Neural progenitor cell (in vitro differentiated cells): ENCODE measurements at regions not wholly inside any gene's neighbourhood (a gene's known extent, or its start where the extent isn't known, plus 50 kb on each side); places are given as distances from the start of the nearest gene placed in this dataset.
A peak's percentile ranks its signal among the peaks of the same experiment; 100 is the strongest.

ENCODE experiments used
- DNase-seq: peaks from one replicate; pipeline ENCODE4 v3.0.0-alpha.2; 2016; ENCODE audit warnings: low spot score
- H2AFZ ChIP-seq: fragments of 200-600 bp; sonication (generic); replicated peaks from 2 replicates; pipeline ENCODE4 v1.6.1; 2016; ENCODE audit warnings: antibody characterized with exemption
- H3F3A ChIP-seq: fragments of 200-600 bp; sonication (generic); 2 replicates; pipeline ENCODE4 v1.6.1; 2016; ENCODE audit warnings: antibody characterized with exemption, low read depth
- H3K27ac ChIP-seq: fragments of 200-600 bp; sonication (generic); 2 replicates; pipeline ENCODE4 v1.5.1; 2016; ENCODE audit warnings: mild to moderate bottlenecking
- H3K27me3 ChIP-seq: fragments of 200-600 bp; sonication (generic); 2 replicates; pipeline ENCODE4 v1.6.1; 2016; ENCODE audit warnings: mild to moderate bottlenecking, moderate library complexity
- H3K36me3 ChIP-seq: fragments of 200-600 bp; sonication (generic); 2 replicates; pipeline ENCODE4 v1.5.1; 2016
- H3K4me1 ChIP-seq: fragments of 200-600 bp; sonication (generic); 2 replicates; pipeline ENCODE4 v1.6.1; 2016; ENCODE audit warnings: mixed run types
- H3K4me2 ChIP-seq: fragments of 200-600 bp; sonication (generic); 2 replicates; pipeline ENCODE4 v1.6.1; 2016
- H3K4me3 ChIP-seq: fragments of 200-600 bp; sonication (generic); 2 replicates; pipeline ENCODE4 v1.5.1; 2016
- H3K79me2 ChIP-seq: fragments of 200-600 bp; sonication (generic); 2 replicates; pipeline ENCODE4 v1.6.1; 2016; ENCODE audit warnings: low read depth
- H3K9ac ChIP-seq: fragments of 200-600 bp; sonication (generic); 2 replicates; pipeline ENCODE4 v1.6.1; 2016
- H3K9me3 ChIP-seq: fragments of 200-600 bp; sonication (generic); 2 replicates; pipeline ENCODE4 v1.5.1; 2016; ENCODE audit warnings: low read depth
- H4K20me1 ChIP-seq: fragments of 200-600 bp; sonication (generic); 2 replicates; pipeline ENCODE4 v1.6.1; 2016; ENCODE audit warnings: low read depth
- H3K27ac Mint-ChIP-seq: 3 replicates; pipeline ENCODE4 v1.8.0; 2021; ENCODE audit warnings: mixed read lengths
- H3K27me3 Mint-ChIP-seq: 2 replicates; pipeline ENCODE4 v1.8.0; 2022; ENCODE audit warnings: low read depth, mild to moderate bottlenecking, inconsistent platforms, moderate library complexity, mixed read lengths; ENCODE audit not compliant: insufficient read depth
- H3K36me3 Mint-ChIP-seq: 3 replicates; pipeline ENCODE4 v1.8.0; 2021; ENCODE audit warnings: mixed read lengths
- H3K4me1 Mint-ChIP-seq: 3 replicates; pipeline ENCODE4 v1.8.0; 2021; ENCODE audit warnings: mixed read lengths
- H3K4me3 Mint-ChIP-seq: 3 replicates; pipeline ENCODE4 v1.8.0; 2021; ENCODE audit warnings: mild to moderate bottlenecking, moderate library complexity, mixed read lengths
- H3K9me3 Mint-ChIP-seq: 3 replicates; pipeline ENCODE4 v1.8.0; 2020; ENCODE audit warnings: mixed read lengths
- CTCF ChIP-seq: fragments of 200-600 bp; sonication (generic); IDR thresholded peaks from 2 replicates; pipeline ENCODE4 v1.5.1; 2017; ENCODE audit warnings: antibody characterized with exemption, mild to moderate bottlenecking
- EZH2 ChIP-seq: fragments of 200-600 bp; sonication (generic); IDR thresholded peaks from 2 replicates; pipeline ENCODE4 v1.6.1; 2017; ENCODE audit warnings: antibody characterized with exemption, mild to moderate bottlenecking, moderate library complexity
- EZH2phosphoT487 ChIP-seq: fragments of 200-600 bp; sonication (generic); IDR thresholded peaks from 2 replicates; pipeline ENCODE4 v1.6.1; 2017; ENCODE audit warnings: antibody characterized with exemption

DNA sequence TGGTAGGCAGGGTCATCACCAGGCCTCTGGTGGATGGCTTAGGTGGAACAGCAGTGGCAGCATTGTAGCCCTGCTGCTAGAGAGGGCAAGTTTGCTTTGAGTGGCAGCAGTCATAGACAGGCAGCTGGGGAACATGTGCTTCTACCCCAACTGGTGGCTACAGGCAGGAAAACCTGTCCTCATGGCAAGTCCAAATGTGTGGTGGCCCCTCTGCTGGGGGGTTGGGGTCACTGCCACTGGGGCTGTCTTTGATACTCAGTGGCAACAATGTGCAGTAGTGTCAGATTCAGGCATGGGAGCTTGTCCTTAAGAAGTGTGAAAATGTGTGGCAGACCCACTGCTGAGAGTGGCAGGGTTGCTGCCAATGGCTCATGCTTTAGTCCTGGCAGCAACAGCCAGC is 186.2 kb upstream of the NPSR1 start:
- H3K4me1 ChIP-seq = no peaks in the 10 kb centered on the region
- no peak overlapping the region for H3K4me3 ChIP-seq
- Mint-ChIP-seq H3K9me3 (peaks cover 11% of the 10 kb centered on the region), H3K27ac (no peak overlapping the region), H3K4me1 (no peaks in the 10 kb centered on the region), H3K27me3 (no peaks in the 10 kb centered on the region), H3K36me3 (no peaks in the 10 kb centered on the region), H3K4me3 (no peak overlapping the region)
- H3K9me3 ChIP-seq = no peaks in the 10 kb centered on the region
- no peaks in the 10 kb centered on the region for H4K20me1 ChIP-seq
- no peak overlapping the region for H3K27ac ChIP-seq
- no peak overlapping the region for H2AFZ ChIP-seq
- DNase-seq = no peak
- H3K9ac ChIP-seq = no peak overlapping the region
- H3K79me2 ChIP-seq = no peaks in the 10 kb centered on the region
- TF ChIP-seq EZH2phosphoT487 = no peak
- TF ChIP-seq CTCF = peak; percentile 6
- no peak for TF ChIP-seq EZH2
- no peaks in the 10 kb centered on the region for H3F3A ChIP-seq
- H3K36me3 ChIP-seq = no peaks in the 10 kb centered on the region
- H3K27me3 ChIP-seq = no peaks in the 10 kb centered on the region
- H3K4me2 ChIP-seq = no peak overlapping the region

DNA sequence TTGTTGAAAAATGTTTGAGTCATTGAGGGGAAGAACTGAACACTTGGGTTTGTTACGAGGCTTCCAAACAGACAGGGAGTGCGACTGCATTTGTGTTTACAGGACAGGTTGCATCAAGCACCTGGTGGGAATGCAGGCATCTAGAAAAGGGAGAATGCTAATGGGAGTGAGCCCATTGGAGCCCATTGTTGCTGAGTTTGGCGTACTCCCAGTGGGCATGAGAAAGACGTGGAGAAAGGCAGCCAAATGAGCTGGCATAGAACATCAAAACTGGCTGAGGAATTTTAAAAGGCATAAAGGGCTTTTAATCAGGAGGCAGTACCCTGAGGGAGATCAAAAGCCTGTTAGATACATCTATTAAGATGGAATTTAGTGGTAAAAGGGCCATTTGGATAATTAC is 171.6 kb upstream of the NPSR1 start:
- no peak overlapping the region for H2AFZ ChIP-seq
- no peak overlapping the region for H3K27ac Mint-ChIP-seq
- no peaks in the 10 kb centered on the region for H3K9me3 ChIP-seq
- H3K4me3 Mint-ChIP-seq = no peak overlapping the region
- no peak overlapping the region for H3K9ac ChIP-seq
- H3K4me1 ChIP-seq = peaks cover 8% of the 10 kb centered on the region
- no peaks in the 10 kb centered on the region for H3K36me3 Mint-ChIP-seq
- H4K20me1 ChIP-seq = no peaks in the 10 kb centered on the region
- DNase-seq = no peak
- H3K4me1 Mint-ChIP-seq = peaks cover 8% of the 10 kb centered on the region
- no peak overlapping the region for H3K4me3 ChIP-seq
- H3K4me2 ChIP-seq = no peak overlapping the region
- H3K27ac ChIP-seq = no peak overlapping the region
- no peaks in the 10 kb centered on the region for H3K27me3 ChIP-seq
- no peaks in the 10 kb centered on the region for H3K36me3 ChIP-seq
- TF ChIP-seq EZH2phosphoT487 = no peak
- no peak for TF ChIP-seq CTCF
- no peak for TF ChIP-seq EZH2
- H3F3A ChIP-seq = no peaks in the 10 kb centered on the region
- H3K27me3 Mint-ChIP-seq = no peaks in the 10 kb centered on the region
- H3K79me2 ChIP-seq = no peaks in the 10 kb centered on the region
- no peaks in the 10 kb centered on the region for H3K9me3 Mint-ChIP-seq

DNA sequence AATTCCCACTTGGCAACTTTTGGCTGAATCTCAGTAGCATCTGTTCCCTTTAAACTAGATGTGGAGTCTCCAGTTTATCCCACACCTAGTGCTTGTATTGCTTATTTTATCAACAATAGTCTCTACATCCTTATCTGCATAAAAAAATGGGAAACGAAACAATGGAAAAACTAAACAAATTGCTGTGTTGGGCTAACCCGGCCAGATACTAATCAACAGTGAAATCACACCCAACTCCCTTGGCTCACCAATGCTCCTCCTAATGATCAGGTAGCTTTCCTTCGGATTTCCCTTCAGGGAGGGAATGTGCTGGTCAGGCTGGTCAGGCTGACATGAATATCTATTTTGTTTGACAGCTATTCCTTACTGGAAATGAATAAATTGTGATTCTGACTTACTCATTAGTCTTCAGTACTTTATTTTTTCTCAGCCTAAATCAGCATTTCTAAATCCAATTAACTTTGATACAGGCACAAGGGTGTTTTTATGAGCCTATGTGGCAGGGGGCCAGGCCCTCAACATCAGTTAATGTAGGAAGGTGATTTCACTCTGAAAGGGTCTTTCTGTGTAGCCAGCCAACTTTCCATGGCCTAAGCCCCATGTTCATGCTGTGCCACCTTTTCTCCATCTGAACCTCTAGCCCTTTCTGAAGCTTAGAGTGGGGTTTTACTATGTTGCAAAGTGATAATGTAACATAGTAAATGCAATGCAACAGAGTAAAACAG is 170.5 kb upstream of the NPSR1 start:
- Histone ChIP-seq H3K9me3 (no peaks in the 10 kb centered on the region), H3K4me1 (peaks cover 8% of the 10 kb centered on the region), H3K79me2 (no peaks in the 10 kb centered on the region), H3K4me2 (no peak overlapping the region), H4K20me1 (no peaks in the 10 kb centered on the region), H3K27ac (no peak overlapping the region), H2AFZ (no peak overlapping the region), H3K9ac (no peak overlapping the region), H3K4me3 (no peak overlapping the region), H3F3A (no peaks in the 10 kb centered on the region), H3K27me3 (no peaks in the 10 kb centered on the region), H3K36me3 (no peaks in the 10 kb centered on the region)
- no peak for DNase-seq
- peaks cover 8% of the 10 kb centered on the region for H3K4me1 Mint-ChIP-seq
- H3K27ac Mint-ChIP-seq = no peak overlapping the region
- TF ChIP-seq EZH2phosphoT487 (no peak), EZH2 (no peak), CTCF (no peak)
- H3K27me3 Mint-ChIP-seq = no peaks in the 10 kb centered on the region
- H3K36me3 Mint-ChIP-seq = no peaks in the 10 kb centered on the region
- H3K4me3 Mint-ChIP-seq = no peak overlapping the region
- H3K9me3 Mint-ChIP-seq = no peaks in the 10 kb centered on the region
